Dendritic cell treated with granulocyte-macrophage colony-stimulating factor and Interleukin-4, amounts not matched to agents 40 ng/mL and 50 ng/mL, for 4 days (primary cell): ENCODE measurements at regions not wholly inside any gene's neighbourhood (a gene's known extent, or its start where the extent isn't known, plus 50 kb on each side); places are given as distances from the start of the nearest gene placed in this dataset.
"Not testable (repeated sequence)": the region's sequence is repeated elsewhere in the genome, so short reads cannot be mapped to it uniquely, and the experiment has no call there.

Experiments
- H3K27ac Mint-ChIP-seq: one replicate; pipeline ENCODE4 v1.8.0; 2022; ENCODE audit warnings: mild to moderate bottlenecking, mixed read lengths
- H3K27me3 Mint-ChIP-seq: one replicate; pipeline ENCODE4 v1.8.0; 2022; ENCODE audit warnings: mild to moderate bottlenecking, mixed read lengths
- H3K36me3 Mint-ChIP-seq: one replicate; pipeline ENCODE4 v1.8.0; 2022; ENCODE audit warnings: low read depth, mixed read lengths
- H3K4me1 Mint-ChIP-seq: one replicate; pipeline ENCODE4 v1.8.0; 2022; ENCODE audit warnings: low read depth, mixed read lengths
- H3K4me3 Mint-ChIP-seq: one replicate; pipeline ENCODE4 v1.8.0; 2022; ENCODE audit warnings: mild to moderate bottlenecking, moderate library complexity, mixed read lengths
- H3K9me3 Mint-ChIP-seq: one replicate; pipeline ENCODE4 v1.8.0; 2022; ENCODE audit warnings: mixed read lengths
- intact Hi-C: fragments of 100-400 bp; cut with micrococcal nuclease; formaldehyde crosslinking; loops from one replicate; pipeline ENCODE4 v1.15.0; 2022

GRCh38 chr12:23285764-23286530 lies 661.0 kb downstream of the ETNK1 start:
- H3K27me3 Mint-ChIP-seq, H3K36me3 Mint-ChIP-seq, H3K27ac Mint-ChIP-seq, H3K4me3 Mint-ChIP-seq, intact Hi-C loops, H3K4me1 Mint-ChIP-seq: not testable (repeated sequence)
- H3K9me3 Mint-ChIP-seq, result peaks cover 24% of the 10 kb centered on the region

- H3K27me3 Mint-ChIP-seq, result no peaks in the 10 kb centered on the region
- H3K4me1 Mint-ChIP-seq, result no peaks in the 10 kb centered on the region
- intact Hi-C loops, result no loop called here
- H3K36me3 Mint-ChIP-seq, result no peaks in the 10 kb centered on the region
- no peak overlapping the region for H3K27ac Mint-ChIP-seq
- peaks cover 9% of the 10 kb centered on the region for H3K9me3 Mint-ChIP-seq
- H3K4me3 Mint-ChIP-seq, result no peak overlapping the region
Observed at GRCh38 chr12:23290627-23291330, 658.7 kb downstream of the SOX5 start.

GRCh38 chr12:23303220-23303619 lies 646.2 kb downstream of the SOX5 start:
- Mint-ChIP-seq H3K4me3 (no peak overlapping the region), H3K27me3 (no peaks in the 10 kb centered on the region), H3K9me3 (peaks cover 48% of the 10 kb centered on the region), H3K27ac (no peak overlapping the region), H3K36me3 (no peaks in the 10 kb centered on the region), H3K4me1 (no peaks in the 10 kb centered on the region)
- intact Hi-C loops, result no loop called here

GRCh38 chr12:23303821-23304220 lies 645.6 kb downstream of the SOX5 start:
- Mint-ChIP-seq H3K27me3 (no peaks in the 10 kb centered on the region), H3K36me3 (no peaks in the 10 kb centered on the region), H3K4me3 (no peak overlapping the region), H3K4me1 (no peaks in the 10 kb centered on the region), H3K27ac (no peak overlapping the region), H3K9me3 (peaks cover 54% of the 10 kb centered on the region)
- intact Hi-C loops, result no loop called here

- H3K27me3 Mint-ChIP-seq, result no peaks in the 10 kb centered on the region
- no peak overlapping the region for H3K27ac Mint-ChIP-seq
- intact Hi-C loops, result no loop called here
- H3K9me3 Mint-ChIP-seq, result peaks cover 23% of the 10 kb centered on the region
- no peaks in the 10 kb centered on the region for H3K36me3 Mint-ChIP-seq
- H3K4me1 Mint-ChIP-seq, result no peaks in the 10 kb centered on the region
- H3K4me3 Mint-ChIP-seq, result no peak overlapping the region
Observed at GRCh38 chr12:23333938-23334337, 615.5 kb downstream of the SOX5 start.

- Mint-ChIP-seq H3K36me3 (no peaks in the 10 kb centered on the region), H3K4me3 (no peak overlapping the region), H3K27me3 (no peaks in the 10 kb centered on the region), H3K9me3 (peaks cover 23% of the 10 kb centered on the region), H3K27ac (no peak overlapping the region), H3K4me1 (no peaks in the 10 kb centered on the region)
- intact Hi-C loops, result no loop called here
Observed at GRCh38 chr12:23335593-23335992, 613.9 kb downstream of the SOX5 start.

- H3K36me3 Mint-ChIP-seq, result no peaks in the 10 kb centered on the region
- no peak overlapping the region for H3K27ac Mint-ChIP-seq
- no peak overlapping the region for H3K4me3 Mint-ChIP-seq
- no peaks in the 10 kb centered on the region for H3K4me1 Mint-ChIP-seq
- H3K9me3 Mint-ChIP-seq, result peaks cover 23% of the 10 kb centered on the region
- H3K27me3 Mint-ChIP-seq, result no peaks in the 10 kb centered on the region
- intact Hi-C loops, result no loop called here
Observed at GRCh38 chr12:23337213-23337612, 612.3 kb downstream of the SOX5 start.

- Mint-ChIP-seq H3K36me3 (no peaks in the 10 kb centered on the region), H3K4me3 (no peak overlapping the region), H3K4me1 (no peaks in the 10 kb centered on the region), H3K9me3 (peaks cover 26% of the 10 kb centered on the region), H3K27ac (no peak overlapping the region), H3K27me3 (no peaks in the 10 kb centered on the region)
- intact Hi-C loops, result no loop called here
Observed at GRCh38 chr12:23340351-23340750, 609.1 kb downstream of the SOX5 start.

- H3K9me3 Mint-ChIP-seq, result peaks cover 21% of the 10 kb centered on the region
- H3K4me3 Mint-ChIP-seq, result no peak overlapping the region
- intact Hi-C loops, result no loop called here
- H3K27ac Mint-ChIP-seq, result no peak overlapping the region
- no peaks in the 10 kb centered on the region for H3K4me1 Mint-ChIP-seq
- no peaks in the 10 kb centered on the region for H3K27me3 Mint-ChIP-seq
- H3K36me3 Mint-ChIP-seq, result no peaks in the 10 kb centered on the region
Observed at GRCh38 chr12:23342407-23342806, 607.1 kb downstream of the SOX5 start.

- Mint-ChIP-seq H3K27ac (no peak overlapping the region), H3K36me3 (no peaks in the 10 kb centered on the region), H3K27me3 (no peaks in the 10 kb centered on the region), H3K4me3 (no peak overlapping the region), H3K9me3 (peaks cover 21% of the 10 kb centered on the region), H3K4me1 (no peaks in the 10 kb centered on the region)
- intact Hi-C loops, result no loop called here
Observed at GRCh38 chr12:23349564-23349963, 599.9 kb downstream of the SOX5 start.

- H3K4me1 Mint-ChIP-seq, result no peaks in the 10 kb centered on the region
- no peaks in the 10 kb centered on the region for H3K27me3 Mint-ChIP-seq
- no peaks in the 10 kb centered on the region for H3K36me3 Mint-ChIP-seq
- intact Hi-C loops, result no loop called here
- peaks cover 17% of the 10 kb centered on the region for H3K9me3 Mint-ChIP-seq
- no peak overlapping the region for H3K4me3 Mint-ChIP-seq
- no peak overlapping the region for H3K27ac Mint-ChIP-seq
Observed at GRCh38 chr12:23350808-23351207, 598.7 kb downstream of the SOX5 start.

- Mint-ChIP-seq H3K36me3 (no peaks in the 10 kb centered on the region), H3K27ac (no peak overlapping the region), H3K9me3 (peaks cover 15% of the 10 kb centered on the region), H3K4me1 (no peaks in the 10 kb centered on the region), H3K27me3 (no peaks in the 10 kb centered on the region), H3K4me3 (no peak overlapping the region)
- intact Hi-C loops, result no loop called here
Observed at GRCh38 chr12:23352670-23353069, 596.8 kb downstream of the SOX5 start.

GRCh38 chr12:23354800-23355199 lies 594.7 kb downstream of the SOX5 start:
- no peak overlapping the region for H3K27ac Mint-ChIP-seq
- no peaks in the 10 kb centered on the region for H3K27me3 Mint-ChIP-seq
- no peaks in the 10 kb centered on the region for H3K4me1 Mint-ChIP-seq
- no peaks in the 10 kb centered on the region for H3K36me3 Mint-ChIP-seq
- no peak overlapping the region for H3K4me3 Mint-ChIP-seq
- peaks cover 24% of the 10 kb centered on the region for H3K9me3 Mint-ChIP-seq
- intact Hi-C loops, result no loop called here

- H3K4me1 Mint-ChIP-seq, result no peaks in the 10 kb centered on the region
- H3K4me3 Mint-ChIP-seq, result no peak overlapping the region
- intact Hi-C loops, result no loop called here
- H3K27ac Mint-ChIP-seq, result no peak overlapping the region
- H3K9me3 Mint-ChIP-seq, result peaks cover 24% of the 10 kb centered on the region
- no peaks in the 10 kb centered on the region for H3K36me3 Mint-ChIP-seq
- no peaks in the 10 kb centered on the region for H3K27me3 Mint-ChIP-seq
Observed at GRCh38 chr12:23356440-23356839, 593.0 kb downstream of the SOX5 start.
